GM19043 (cell line): ENCODE measurements at regions not wholly inside any gene's neighbourhood (a gene's known extent, or its start where the extent isn't known, plus 50 kb on each side); places are given as distances from the start of the nearest gene placed in this dataset.
A peak's percentile ranks its signal among the peaks of the same experiment; 100 is the strongest.

Experiments used
- ATAC-seq: cut with Tn5 transposase; IDR thresholded peaks from one replicate; pipeline ENCODE4 v1.9.1; 2021; ENCODE audit warnings: low read depth; ENCODE audit not compliant: unreplicated experiment

GRCh38 chr13:75231235-75231634 lies 250.7 kb downstream of the TBC1D4 start:
- ATAC-seq = no peak

- ATAC-seq = no peak
Observed at GRCh38 chr13:75226733-75227435, 255.1 kb downstream of the TBC1D4 start.

- no peak for ATAC-seq
Observed at GRCh38 chr13:75226092-75226491, 255.9 kb downstream of the TBC1D4 start.

GRCh38 chr13:75225288-75226032 lies 256.5 kb downstream of the TBC1D4 start:
- ATAC-seq = no peak

GRCh38 chr13:75224053-75224742 lies 257.8 kb downstream of the TBC1D4 start:
- no peak for ATAC-seq

- ATAC-seq = no peak
Observed at GRCh38 chr13:75222031-75222430, 259.9 kb downstream of the TBC1D4 start.

GRCh38 chr13:75220861-75221260 lies 261.1 kb downstream of the TBC1D4 start:
- no peak for ATAC-seq

GRCh38 chr13:75220238-75220542 lies 261.8 kb downstream of the TBC1D4 start:
- ATAC-seq = no peak

GRCh38 chr13:75219479-75220237 lies 262.3 kb downstream of the TBC1D4 start:
- ATAC-seq = peak; percentile 94

- ATAC-seq = no peak
Observed at GRCh38 chr13:75217949-75218348, 264.0 kb downstream of the TBC1D4 start.

- ATAC-seq = no peak
Observed at GRCh38 chr13:75216038-75216437, 265.9 kb downstream of the TBC1D4 start.

- ATAC-seq = no peak
Observed at GRCh38 chr13:75214846-75215245, 267.1 kb downstream of the TBC1D4 start.

- no peak for ATAC-seq
Observed at GRCh38 chr13:75202981-75203380, 279.0 kb downstream of the TBC1D4 start.

- no peak for ATAC-seq
Observed at GRCh38 chr13:75197803-75198202, 284.2 kb downstream of the TBC1D4 start.

- no peak for ATAC-seq
Observed at GRCh38 chr13:75196147-75196837, 285.7 kb downstream of the TBC1D4 start.

- no peak for ATAC-seq
Observed at GRCh38 chr13:75195495-75196146, 286.3 kb downstream of the TBC1D4 start.

GRCh38 chr13:75194717-75195462 lies 287.1 kb downstream of the TBC1D4 start:
- ATAC-seq = no peak

- no peak for ATAC-seq
Observed at GRCh38 chr13:75186379-75186778, 295.6 kb downstream of the TBC1D4 start.

GRCh38 chr13:75181906-75182305 lies 300.1 kb downstream of the TBC1D4 start:
- no peak for ATAC-seq
